MM.1S (cell line): ENCODE measurements at regions not wholly inside any gene's neighbourhood (a gene's known extent, or its start where the extent isn't known, plus 50 kb on each side); places are given as distances from the start of the nearest gene placed in this dataset.

ENCODE experiments used
- DNase-seq: peaks from one replicate; pipeline ENCODE4 v3.0.0-alpha.2; 2015
- H2AFZ ChIP-seq: fragments of 300-600 bp; sonication (generic); 2 replicates; pipeline ENCODE4 v1.6.0; 2016; ENCODE audit warnings: antibody characterized with exemption, low read length
- H3F3A ChIP-seq: fragments of 300-600 bp; sonication (generic); 2 replicates; pipeline ENCODE4 v1.6.1; 2016; ENCODE audit warnings: mild to moderate bottlenecking, antibody characterized with exemption, low read length, moderate library complexity, mixed read lengths; ENCODE audit not compliant: insufficient read depth
- H3K27ac ChIP-seq: fragments of 300-600 bp; sonication (generic); 2 replicates; pipeline ENCODE4 v1.5.1; 2016; ENCODE audit warnings: mild to moderate bottlenecking, low read length
- H3K27me3 ChIP-seq: fragments of 300-600 bp; sonication (generic); replicated peaks from 2 replicates; pipeline ENCODE4 v1.6.0; 2016; ENCODE audit warnings: low read length; ENCODE audit not compliant: insufficient read depth
- H3K36me3 ChIP-seq: fragments of 300-600 bp; sonication (generic); replicated peaks from 2 replicates; pipeline ENCODE4 v1.6.1; 2016; ENCODE audit warnings: mild to moderate bottlenecking, low read length, mixed read lengths; ENCODE audit not compliant: insufficient read depth
- H3K4me1 ChIP-seq: fragments of 300-600 bp; sonication (generic); 2 replicates; pipeline ENCODE4 v1.6.1; 2016; ENCODE audit warnings: low read length, mixed read lengths
- H3K4me2 ChIP-seq: fragments of 300-600 bp; sonication (generic); 2 replicates; pipeline ENCODE4 v1.6.0; 2016; ENCODE audit warnings: low read depth, low read length
- H3K4me3 ChIP-seq: fragments of 300-600 bp; sonication (generic); 2 replicates; pipeline ENCODE4 v1.5.1; 2016; ENCODE audit warnings: low read length, mixed read lengths
- H3K79me2 ChIP-seq: fragments of 300-600 bp; sonication (generic); 2 replicates; pipeline ENCODE4 v1.6.1; 2016; ENCODE audit warnings: mixed run types, low read length, mixed read lengths
- H3K9ac ChIP-seq: fragments of 300-600 bp; sonication (generic); 2 replicates; pipeline ENCODE4 v1.6.1; 2016; ENCODE audit warnings: low read length, mixed read lengths
- H3K9me2 ChIP-seq: fragments of 300-600 bp; sonication (generic); replicated peaks from 2 replicates; pipeline ENCODE4 v1.6.1; 2016; ENCODE audit warnings: mild to moderate bottlenecking, low read length, mixed read lengths; ENCODE audit not compliant: insufficient read depth
- H3K9me3 ChIP-seq: fragments of 300-600 bp; sonication (generic); replicated peaks from 2 replicates; pipeline ENCODE4 v1.6.1; 2016; ENCODE audit warnings: mild to moderate bottlenecking, low read length, mixed read lengths; ENCODE audit not compliant: insufficient read depth
- H4K20me1 ChIP-seq: fragments of 300-600 bp; sonication (generic); 2 replicates; pipeline ENCODE4 v1.6.1; 2016; ENCODE audit warnings: mild to moderate bottlenecking, low read length, moderate library complexity, mixed read lengths; ENCODE audit not compliant: insufficient read depth
- EZH2 ChIP-seq: fragments of 300-600 bp; sonication (generic); optimal IDR thresholded peaks from 2 replicates; pipeline ENCODE3; 2017; ENCODE audit warnings: low read depth, mild to moderate bottlenecking, antibody characterized with exemption, low read length, mixed read lengths
- EZH2phosphoT487 ChIP-seq: fragments of 300-600 bp; sonication (generic); IDR thresholded peaks from 2 replicates; pipeline ENCODE4 v1.6.1; 2018; ENCODE audit warnings: antibody characterized with exemption, low read length
- TF ChIP-seq, protein P1 (sequence below): fragments of 300-600 bp; sonication (generic); IDR thresholded peaks from 2 replicates; pipeline ENCODE4 v1.5.1; 2016; ENCODE audit warnings: antibody characterized with exemption, low read length, mixed read lengths

GRCh38 chr2:107681936-107682335 is 144.8 kb upstream of the RGPD4 start:
- Histone ChIP-seq H4K20me1 (no peaks in the 10 kb centered on the region), H3K36me3 (no peaks in the 10 kb centered on the region), H3K27ac (no peak overlapping the region), H3K9me2 (no peaks in the 10 kb centered on the region), H3K4me2 (no peak overlapping the region), H3K4me3 (no peak overlapping the region), H3F3A (no peaks in the 10 kb centered on the region), H3K9ac (no peak overlapping the region), H3K27me3 (no peaks in the 10 kb centered on the region), H3K79me2 (no peaks in the 10 kb centered on the region), H3K9me3 (no peaks in the 10 kb centered on the region), H3K4me1 (no peaks in the 10 kb centered on the region), H2AFZ (no peak overlapping the region)
- TF ChIP-seq EZH2 (no peak), EZH2phosphoT487 (no peak)
- TF ChIP-seq, protein P1, sequence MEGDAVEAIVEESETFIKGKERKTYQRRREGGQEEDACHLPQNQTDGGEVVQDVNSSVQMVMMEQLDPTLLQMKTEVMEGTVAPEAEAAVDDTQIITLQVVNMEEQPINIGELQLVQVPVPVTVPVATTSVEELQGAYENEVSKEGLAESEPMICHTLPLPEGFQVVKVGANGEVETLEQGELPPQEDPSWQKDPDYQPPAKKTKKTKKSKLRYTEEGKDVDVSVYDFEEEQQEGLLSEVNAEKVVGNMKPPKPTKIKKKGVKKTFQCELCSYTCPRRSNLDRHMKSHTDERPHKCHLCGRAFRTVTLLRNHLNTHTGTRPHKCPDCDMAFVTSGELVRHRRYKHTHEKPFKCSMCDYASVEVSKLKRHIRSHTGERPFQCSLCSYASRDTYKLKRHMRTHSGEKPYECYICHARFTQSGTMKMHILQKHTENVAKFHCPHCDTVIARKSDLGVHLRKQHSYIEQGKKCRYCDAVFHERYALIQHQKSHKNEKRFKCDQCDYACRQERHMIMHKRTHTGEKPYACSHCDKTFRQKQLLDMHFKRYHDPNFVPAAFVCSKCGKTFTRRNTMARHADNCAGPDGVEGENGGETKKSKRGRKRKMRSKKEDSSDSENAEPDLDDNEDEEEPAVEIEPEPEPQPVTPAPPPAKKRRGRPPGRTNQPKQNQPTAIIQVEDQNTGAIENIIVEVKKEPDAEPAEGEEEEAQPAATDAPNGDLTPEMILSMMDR: no peak
- DNase-seq: no peak

DNA sequence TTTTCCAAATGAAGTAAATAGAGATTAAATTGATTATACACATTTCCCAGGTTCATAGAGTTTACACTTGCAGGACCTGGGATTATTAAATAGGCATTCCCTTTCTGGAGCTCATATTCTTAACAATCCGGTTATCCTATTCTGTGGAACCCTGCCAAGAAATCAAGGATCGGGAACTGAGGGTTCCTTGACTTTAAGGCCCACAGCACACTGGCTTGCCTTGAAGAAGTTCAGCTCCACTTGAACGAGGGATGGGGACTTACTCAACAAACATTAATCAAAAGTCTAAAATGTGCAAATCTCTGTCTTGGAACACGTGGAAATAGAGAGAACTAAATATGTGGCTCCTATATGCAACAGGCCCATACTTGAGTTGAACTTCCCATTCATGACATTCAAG is 142.3 kb upstream of the RGPD4 start:
- no peaks in the 10 kb centered on the region for H4K20me1 ChIP-seq

GRCh38 chr2:107685421-107685986 is 141.2 kb upstream of the RGPD4 start:
- H3K27ac ChIP-seq: no peak overlapping the region
- H3K9me3 ChIP-seq: no peaks in the 10 kb centered on the region
- no peak overlapping the region for H3K9ac ChIP-seq
- TF ChIP-seq, protein P1: no peak
- TF ChIP-seq EZH2: no peak
- TF ChIP-seq EZH2phosphoT487: no peak
- no peaks in the 10 kb centered on the region for H3K27me3 ChIP-seq
- no peak overlapping the region for H3K4me2 ChIP-seq
- no peak for DNase-seq
- H3F3A ChIP-seq: no peaks in the 10 kb centered on the region
- H3K79me2 ChIP-seq: no peaks in the 10 kb centered on the region
- no peaks in the 10 kb centered on the region for H3K4me1 ChIP-seq
- no peak overlapping the region for H3K4me3 ChIP-seq
- H3K9me2 ChIP-seq: no peaks in the 10 kb centered on the region
- H3K36me3 ChIP-seq: no peaks in the 10 kb centered on the region
- H4K20me1 ChIP-seq: no peaks in the 10 kb centered on the region
- no peak overlapping the region for H2AFZ ChIP-seq

More for the DNA sequence above, 142.3 kb upstream of the RGPD4 start:
- Histone ChIP-seq H3K79me2 (no peaks in the 10 kb centered on the region), H3K27me3 (no peaks in the 10 kb centered on the region), H3K4me1 (no peaks in the 10 kb centered on the region), H3K9me3 (no peaks in the 10 kb centered on the region), H3K9me2 (no peaks in the 10 kb centered on the region), H3K4me2 (no peak overlapping the region), H3F3A (no peaks in the 10 kb centered on the region), H3K27ac (no peak overlapping the region), H3K4me3 (no peak overlapping the region), H3K36me3 (no peaks in the 10 kb centered on the region), H3K9ac (no peak overlapping the region), H2AFZ (no peak overlapping the region)
- no peak for DNase-seq
- TF ChIP-seq EZH2 (no peak), EZH2phosphoT487 (no peak)
- TF ChIP-seq, protein P1: no peak
